ENCODE measurements at regions not wholly inside any gene's neighbourhood (a gene's known extent, or its start where the extent isn't known, plus 50 kb on each side); places are given as distances from the start of the nearest gene placed in this dataset.
"Not testable (repeated sequence)": the region's sequence is repeated elsewhere in the genome, so short reads cannot be mapped to it uniquely, and the experiment has no call there.

DNA sequence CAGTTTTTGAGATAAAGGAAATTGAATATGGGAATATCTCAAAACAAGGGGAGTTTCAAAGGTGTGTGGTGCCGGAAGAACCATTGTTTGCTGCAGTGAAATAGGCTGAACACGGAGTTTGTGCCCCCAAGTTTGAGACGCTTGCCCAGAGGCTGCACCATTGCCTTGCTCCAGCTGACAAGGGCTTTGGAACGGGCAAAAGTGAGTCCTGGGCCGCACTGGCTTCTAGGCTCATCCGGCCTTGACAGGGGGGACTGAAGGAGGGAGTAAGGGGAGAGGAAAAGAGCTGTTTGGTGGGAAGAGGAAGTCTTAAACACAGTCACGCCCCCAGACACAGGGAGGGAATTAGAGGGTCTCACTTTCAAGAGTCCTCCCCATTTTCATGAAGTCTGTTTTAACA lies 269.9 kb downstream of the FAM43A start:
- no peak for DNase-seq

- DNase-seq: no peak
These were observed 270.5 kb downstream of the FAM43A start for GRCh38 chr3:194955979-194956696.

- no peak for DNase-seq
These were observed 271.2 kb downstream of the FAM43A start for GRCh38 chr3:194956697-194957396.

GRCh38 chr3:194957743-194958240 lies 272.1 kb downstream of the FAM43A start:
- no peak for DNase-seq

DNA sequence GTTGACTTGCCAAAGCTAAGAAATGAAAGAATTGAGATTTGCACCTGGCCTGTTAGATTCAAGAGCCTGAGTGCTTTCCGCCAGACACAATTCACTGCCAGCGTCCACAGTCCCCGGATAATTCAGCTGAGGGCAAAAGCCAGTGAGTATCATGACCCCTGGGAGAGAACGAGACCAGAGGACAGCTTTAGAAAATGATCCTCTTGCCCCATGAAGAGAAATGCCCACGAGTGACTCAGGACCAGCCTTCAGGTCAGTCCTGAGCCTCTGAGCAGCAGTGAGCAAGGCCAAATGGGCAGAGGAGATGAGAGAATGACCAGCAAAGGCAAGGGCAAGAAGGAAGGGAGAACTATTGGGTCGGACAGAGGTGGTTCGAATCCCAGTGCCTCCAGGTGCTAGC lies 273.5 kb downstream of the FAM43A start:
- no peak for DNase-seq

DNA sequence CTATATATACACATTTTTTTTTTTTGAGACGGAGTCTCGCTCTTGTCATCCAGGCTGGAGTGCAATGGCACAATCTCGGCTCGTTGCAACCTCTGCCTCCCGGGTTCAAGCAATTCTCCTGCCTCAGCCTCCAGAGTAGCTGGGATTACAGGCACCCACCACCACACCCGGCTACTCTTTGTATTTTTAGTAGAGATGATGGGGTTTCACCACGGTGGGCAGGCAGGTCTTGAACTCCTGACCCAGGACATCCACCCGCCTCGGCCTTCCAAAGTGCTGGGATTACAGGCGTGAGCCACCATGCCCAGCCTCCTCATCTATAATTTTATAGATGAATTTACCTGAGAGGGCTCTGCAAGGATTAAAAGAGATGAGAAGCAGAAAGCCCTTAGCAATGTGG lies 274.0 kb downstream of the FAM43A start:
- DNase-seq: not testable (repeated sequence)

DNA sequence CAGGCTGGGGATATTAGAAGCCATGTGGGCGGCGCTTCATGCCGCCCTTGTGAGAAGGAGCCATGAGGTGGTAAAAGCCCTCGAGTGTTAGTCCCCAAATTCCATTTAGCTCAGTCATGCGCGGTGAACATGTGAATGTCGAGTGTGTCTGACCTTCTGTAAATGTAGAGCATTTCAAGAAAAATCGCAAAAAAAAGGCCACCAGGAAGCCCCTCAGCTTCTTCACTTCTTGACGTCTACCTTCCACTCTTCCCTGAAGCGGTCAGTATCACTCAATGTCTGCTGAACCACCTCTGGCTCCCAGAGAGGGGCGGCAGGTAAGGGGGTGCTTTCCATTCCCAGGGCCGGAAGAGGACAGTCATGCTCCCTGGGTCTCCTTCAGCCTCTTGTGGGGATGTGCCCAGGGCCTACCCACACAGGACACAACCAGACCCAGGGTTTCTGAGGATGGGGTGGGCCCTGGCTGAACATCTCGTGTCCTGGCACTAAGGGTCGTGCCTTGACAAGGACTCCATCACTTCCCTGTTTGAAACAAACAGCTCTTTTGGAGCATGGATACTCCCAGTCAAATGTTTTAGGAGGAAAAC lies 274.9 kb downstream of the FAM43A start:
- no peak for DNase-seq

DNA sequence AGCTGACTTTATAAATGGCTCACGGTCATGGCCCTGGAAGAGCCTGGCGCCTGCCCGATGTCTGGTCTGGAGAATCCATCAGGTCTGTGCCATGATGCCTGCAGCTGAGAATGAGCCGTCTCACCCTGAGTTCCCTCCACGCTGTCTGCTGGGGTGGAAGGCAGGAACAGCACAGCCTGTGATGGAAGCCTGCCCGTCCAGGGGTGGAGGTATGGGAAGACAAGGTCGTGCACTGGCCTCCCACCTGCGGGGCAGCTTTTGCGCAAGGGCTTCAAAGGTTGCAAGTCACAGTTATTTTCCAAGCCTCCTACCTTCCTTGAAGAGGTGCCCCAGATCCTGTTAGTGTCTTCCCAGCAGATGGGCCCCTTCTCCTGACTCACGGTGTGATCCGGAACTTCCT lies 275.5 kb downstream of the FAM43A start:
- no peak for DNase-seq

DNA sequence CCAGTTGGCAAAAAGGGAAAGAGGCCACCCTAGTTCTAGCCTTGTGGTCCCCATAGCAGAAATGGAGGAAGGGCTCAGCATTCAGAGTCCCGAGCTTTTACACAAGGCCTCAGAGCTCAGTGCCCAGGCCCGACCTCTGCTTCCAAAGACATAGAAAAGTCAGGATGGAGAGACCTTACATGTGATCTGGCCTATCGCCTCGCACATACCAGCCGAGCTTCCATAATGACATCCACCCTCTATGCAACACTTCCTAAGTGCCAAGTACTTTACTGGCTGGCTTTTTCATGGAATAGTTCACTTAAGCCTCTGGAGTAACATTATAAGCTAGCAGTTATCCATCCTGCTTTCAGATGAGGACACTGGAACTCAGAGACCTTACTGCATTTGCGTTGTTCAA lies 275.9 kb downstream of the FAM43A start:
- DNase-seq: no peak

- no peak for DNase-seq
These were observed 276.4 kb downstream of the FAM43A start for GRCh38 chr3:194962056-194962455.

DNA sequence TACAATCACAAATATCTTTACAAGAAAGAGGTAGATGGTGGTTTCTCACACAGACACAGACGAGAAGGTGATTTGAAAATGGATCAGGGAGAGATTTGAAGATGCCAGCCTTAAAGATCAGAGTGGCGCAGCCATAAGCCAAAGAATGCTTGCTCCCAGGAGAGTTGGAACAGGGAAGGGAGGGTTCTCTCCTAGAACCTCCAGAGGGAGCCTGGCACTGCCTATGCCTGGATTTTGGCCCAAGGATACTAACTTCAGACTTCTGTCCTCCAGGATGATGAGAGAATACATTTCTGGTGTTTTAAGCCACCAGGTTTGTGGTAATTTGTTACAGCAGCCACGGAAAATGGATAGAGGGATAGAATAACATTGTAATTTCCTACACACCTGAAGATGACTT lies 279.1 kb downstream of the FAM43A start:
- DNase-seq: no peak

DNA sequence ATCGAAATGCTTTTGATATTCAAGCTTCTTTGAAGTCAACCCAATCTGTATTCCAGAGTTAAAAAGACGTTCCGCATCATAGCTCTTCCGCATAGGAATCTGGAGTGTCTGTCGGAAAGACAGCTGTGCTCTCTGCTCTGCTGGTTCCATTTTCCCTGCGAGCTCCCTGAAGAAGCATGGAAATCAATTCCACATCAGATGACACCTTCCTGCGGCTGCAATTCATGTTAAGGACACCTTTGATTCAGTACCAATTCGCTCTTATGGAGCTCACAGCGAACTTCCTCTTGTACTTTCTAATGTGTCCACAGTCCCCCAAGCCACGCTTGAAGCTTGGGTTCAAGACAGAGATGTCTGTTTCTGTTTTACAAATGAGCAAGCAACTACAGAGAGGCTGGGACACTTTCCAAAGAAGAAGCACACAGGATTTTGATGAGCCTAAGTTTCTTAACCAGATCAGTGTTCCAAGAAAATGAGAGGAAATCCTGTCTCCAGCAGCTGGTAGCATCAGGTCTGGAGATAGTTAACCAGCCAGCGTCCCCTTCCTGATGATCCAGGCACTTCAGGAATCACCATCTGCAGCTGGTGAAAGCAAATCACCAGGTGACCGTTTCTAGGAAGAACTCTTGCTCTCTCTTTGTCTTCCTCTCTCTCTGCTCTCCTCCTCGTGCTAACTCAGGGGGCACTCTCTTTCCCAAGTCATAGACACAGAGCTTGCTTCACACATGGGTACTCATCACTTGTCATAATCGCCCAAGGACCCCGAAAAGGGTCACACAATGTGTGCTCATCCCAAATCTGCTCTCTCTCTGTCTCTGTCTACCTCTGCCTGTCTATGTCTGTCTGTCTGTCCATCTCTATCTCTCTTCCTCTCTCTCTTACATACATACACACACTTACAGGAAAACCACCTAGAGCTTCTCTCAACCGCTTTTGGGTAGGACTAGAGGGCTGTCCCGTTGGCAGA lies 281.8 kb downstream of the FAM43A start:
- DNase-seq: no peak

DNA sequence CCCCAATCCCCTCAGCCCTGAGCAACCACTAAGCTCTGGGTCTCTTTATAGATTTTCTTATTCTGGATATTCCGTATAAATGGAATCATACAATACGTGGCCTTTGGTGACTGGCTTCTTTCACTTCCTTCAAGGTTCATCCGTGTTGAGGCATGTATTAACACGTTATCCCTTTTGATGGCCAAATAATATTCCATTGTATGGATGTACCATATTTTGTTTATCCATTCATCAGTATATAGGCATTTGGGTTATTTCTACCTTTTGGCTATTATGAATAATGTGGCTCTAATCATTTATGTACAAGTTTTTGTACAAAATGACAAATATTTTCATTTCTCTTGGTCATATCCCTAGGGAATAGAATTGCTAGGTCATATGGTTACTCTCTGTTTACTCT lies 284.4 kb downstream of the FAM43A start:
- no peak for DNase-seq

- no peak for DNase-seq
These were observed 285.3 kb downstream of the FAM43A start for GRCh38 chr3:194971009-194971408.

- DNase-seq: no peak
These were observed 286.3 kb downstream of the FAM43A start for GRCh38 chr3:194971965-194972364.

DNA sequence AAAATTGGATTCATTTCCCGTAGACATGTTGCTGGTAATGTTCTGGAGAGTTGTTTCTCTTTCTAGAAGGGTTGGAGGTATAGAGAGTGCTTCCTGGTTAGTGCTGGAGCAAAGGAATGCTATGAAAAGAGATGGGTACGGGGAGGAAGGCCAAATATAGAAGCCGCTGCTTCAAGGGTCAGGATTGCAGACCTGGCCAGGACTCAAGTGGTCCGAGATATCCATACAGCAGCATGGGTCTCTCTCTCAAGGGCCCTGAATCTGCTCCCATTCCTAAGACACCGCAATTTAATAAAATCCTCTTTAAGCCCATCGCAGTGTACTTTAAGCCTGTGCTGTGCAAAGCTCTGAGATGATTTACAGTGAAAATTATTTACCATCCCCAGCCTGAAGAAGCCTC lies 287.0 kb downstream of the FAM43A start:
- DNase-seq: no peak

GRCh38 chr3:194973366-194974000 lies 287.8 kb downstream of the FAM43A start:
- no peak for DNase-seq

DNA sequence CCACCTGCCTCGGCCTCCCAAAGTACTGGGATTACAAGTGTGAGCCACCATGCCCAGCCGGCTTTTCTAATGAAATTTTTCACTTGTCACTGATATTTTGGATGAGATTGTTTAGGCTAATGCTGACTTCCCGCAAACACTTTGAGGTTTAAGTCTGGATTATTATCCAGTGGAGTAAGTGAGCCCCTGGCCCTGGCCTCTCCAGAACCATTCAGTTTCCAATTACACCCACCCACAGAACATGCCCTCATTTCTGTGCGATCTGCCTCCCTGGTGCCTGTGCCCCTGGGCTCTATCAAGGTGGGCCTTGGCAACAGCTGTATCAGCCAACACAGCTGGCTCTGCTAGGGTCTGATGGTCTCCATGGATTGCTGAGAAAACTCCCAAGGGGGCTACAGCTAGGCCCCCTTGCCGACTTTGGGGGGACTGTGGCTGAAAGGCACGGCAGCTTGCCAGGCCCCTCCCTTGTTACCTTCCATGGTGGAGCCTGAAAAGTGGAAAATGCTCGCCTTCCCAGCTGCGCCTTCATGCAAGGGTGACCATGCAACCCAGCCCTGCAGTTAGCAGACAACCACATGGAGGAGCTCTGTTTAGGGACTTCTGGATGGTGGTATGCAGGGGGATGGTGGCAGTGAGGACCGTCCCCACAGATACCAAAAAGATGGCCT lies 288.9 kb downstream of the FAM43A start:
- no peak for DNase-seq

- no peak for DNase-seq
These were observed 290.4 kb downstream of the FAM43A start for GRCh38 chr3:194976049-194976451.

DNA sequence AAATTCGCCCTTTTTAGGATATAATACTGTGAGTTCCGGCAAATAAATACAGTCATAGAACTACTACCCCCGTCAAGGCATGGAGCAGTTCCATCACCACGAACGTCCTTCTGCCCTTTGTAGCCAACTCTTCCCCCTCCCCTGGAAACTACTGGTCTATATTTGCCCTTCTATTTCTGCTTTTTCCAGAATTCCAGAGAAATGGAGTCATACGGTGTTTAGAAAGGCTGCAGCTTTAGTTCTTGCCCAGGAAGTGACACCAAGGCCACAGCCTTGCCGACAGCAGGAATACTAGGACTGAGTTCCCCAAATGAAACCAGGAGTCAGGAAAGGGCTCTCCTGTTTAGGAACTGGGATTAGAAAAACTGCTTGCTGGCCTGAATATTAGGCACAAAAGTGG lies 291.2 kb downstream of the FAM43A start:
- no peak for DNase-seq

- no peak for DNase-seq
These were observed 291.7 kb downstream of the FAM43A start for GRCh38 chr3:194977356-194977755.

DNA sequence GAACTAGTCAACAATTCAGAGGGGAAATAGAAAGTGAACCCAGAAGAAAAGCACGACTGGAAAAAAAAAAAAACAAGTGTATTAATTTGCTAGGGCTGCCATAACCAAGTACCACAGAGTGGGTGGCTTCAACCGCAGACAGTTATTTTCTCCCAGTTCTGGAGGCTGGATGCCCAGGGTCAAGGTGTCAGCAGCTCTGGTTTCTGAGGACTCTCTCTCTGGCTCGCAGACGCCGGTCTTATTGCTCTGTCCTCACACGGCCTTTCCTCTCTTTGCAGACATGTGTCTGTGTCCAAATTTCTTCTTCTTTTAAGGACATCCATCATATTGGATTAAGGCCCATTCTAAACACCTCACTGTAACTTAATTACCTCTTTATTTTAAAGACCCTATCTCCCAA lies 291.8 kb downstream of the XXYLT1 start:
- no peak for DNase-seq
